Suppressor macrophage (primary cell): ENCODE measurements at regions not wholly inside any gene's neighbourhood (a gene's known extent, or its start where the extent isn't known, plus 50 kb on each side); places are given as distances from the start of the nearest gene placed in this dataset.

Source experiments
- DNase-seq, 4 experiments: peaks; one replicate each; pipeline ENCODE4 v3.0.0-alpha.2; 2020 to 2022

DNA sequence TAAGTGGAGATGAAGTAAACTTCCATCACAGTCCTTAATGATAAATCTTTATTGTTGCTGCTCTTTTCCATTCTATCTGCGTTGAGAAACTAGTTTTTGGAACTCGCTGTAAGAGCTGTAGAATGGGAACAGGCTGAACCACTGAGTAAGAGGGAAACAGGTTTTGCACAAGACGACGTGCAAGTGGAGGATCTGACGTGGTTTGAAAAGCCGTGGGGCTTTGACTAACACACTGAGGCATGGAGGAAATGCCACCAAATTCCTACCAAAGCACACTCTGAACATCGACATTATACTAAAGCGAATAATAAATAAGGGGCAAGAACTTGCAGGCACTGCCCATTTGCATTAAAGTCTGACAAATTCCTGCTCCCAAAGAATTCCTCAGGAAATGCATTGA, 160.6 kb downstream of the KLF6 start:
- no peak for DNase-seq

DNA sequence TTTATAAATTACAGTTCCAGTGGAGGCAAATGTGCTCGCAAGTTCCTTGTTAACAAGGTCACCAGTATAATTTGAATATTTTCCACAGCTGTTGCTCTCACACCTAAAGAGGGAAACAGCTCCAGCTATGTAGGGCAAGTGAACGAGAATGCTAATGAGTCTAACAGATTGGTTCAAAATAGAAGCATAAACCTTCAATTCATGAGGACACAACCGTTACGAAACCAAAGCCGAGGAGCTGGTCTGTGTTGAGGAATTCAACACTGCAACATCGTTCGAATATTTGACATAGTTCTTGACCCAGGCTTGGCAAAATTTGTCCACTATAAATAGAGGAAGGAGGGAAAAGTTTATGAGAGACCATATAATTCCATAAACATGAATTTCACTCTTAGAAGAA, 161.3 kb downstream of the KLF6 start:
- no peak for DNase-seq

DNA sequence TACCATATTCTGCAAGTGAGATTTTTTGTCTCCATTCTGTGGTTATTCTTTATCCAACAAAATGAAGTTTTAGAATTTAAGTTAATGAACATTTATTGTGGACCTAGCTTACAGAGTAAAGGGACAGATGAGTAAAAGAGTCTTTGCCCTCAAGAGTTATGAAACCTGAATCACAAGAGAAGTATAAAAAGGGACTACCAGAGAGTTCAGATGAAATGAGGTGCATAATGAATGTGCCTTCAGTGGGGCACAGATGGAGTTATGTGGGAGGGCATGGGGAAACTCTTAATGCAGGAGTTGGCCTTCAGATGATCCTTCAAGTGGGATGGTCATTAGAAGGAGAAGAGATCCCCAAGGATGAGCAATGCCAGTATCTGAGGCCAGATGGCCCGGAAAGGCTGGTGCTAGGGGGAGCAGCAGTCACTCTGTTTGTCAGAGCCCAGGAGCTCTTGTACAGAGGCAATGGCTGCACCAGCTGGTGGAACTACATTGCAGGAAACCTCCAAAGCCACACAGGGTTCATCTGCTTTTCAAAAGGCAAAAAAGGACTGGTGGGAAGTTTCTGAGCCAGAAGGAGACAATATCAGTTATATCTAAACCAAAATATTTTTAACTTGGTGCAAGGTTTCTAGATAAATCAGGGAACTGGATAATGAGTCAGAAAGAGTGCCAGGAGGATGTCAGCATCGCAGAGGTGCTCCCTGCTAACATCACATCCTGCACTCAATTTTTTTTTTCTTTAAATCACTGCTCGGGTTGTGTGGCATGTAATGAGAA, 162.0 kb downstream of the KLF6 start:
- no peak for DNase-seq

DNA sequence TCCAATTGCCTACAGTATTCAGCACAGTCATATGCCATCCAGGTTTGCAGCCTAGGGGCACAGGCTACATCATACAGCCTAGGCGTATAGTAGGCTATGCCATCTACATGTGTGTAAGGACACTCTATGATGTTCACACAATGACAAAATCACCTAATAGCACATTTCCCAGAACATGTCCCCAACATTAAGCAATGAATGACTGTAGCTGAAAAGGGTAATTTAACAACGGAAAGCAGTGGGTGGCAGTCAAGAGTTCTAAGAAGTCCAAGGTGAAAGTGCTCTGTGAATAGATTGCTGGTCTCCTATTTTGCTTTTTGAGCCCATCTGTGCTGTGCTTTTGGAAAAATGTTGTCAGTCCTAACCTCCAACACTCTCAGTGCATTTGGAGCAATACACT, 162.6 kb downstream of the KLF6 start:
- DNase-seq = no peak

DNA sequence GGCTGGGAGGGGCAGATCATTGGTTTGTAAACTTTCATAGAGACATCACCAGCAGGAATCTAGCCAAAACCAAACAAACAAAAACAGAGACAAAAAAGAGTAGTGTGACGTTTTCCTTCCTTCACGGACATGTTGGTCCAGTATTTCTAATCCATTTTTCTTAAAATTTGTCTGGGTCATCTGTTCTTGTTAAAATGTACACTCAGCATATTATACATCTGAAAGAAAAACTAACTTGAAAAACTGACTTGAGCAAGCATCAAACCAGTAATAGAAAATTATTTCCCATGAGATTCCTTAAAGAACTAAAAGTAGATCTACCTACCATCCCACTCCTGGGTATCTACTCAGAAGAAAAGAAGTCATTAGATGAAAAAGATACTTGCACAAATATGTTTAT, 164.2 kb downstream of the KLF6 start:
- no peak for DNase-seq

DNA sequence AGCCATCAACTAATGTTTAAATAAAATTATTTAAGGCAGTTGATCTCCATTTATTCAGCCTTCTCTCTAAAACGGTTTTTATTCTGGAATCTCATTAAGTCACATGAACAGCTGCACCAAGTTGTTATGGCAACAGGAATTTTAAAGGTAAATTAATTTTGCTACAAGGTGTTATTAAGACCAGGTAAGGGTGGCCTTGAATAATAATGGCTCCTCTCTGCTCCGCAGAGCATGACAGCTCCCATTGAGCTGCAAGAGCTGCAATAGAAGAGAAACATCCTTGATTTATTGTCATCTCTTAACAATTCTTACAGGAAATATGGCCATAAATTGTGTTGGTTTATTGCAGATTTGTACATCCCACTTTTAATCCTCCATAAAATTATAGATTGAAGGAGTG, 165.8 kb downstream of the KLF6 start:
- DNase-seq = no peak

DNA sequence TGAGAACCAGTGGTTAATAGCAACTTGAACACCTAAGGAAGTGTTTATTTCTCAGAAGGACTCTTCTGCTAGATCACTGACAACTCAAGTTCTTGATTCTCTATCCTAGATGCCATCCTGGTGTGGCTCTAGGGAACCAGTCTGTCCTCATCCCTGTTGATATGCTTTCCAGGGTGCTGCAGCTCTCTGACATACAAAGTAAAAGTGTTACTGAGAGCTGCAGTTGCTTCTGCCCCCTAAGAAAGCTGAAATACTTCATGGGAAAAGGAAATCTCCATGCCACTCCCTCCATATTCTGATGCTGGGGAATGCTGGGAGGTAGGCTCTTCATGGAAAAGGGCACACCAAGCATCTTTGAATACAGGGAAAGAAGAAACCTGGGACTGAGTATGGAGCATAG, 168.1 kb downstream of the KLF6 start:
- no peak for DNase-seq

DNA sequence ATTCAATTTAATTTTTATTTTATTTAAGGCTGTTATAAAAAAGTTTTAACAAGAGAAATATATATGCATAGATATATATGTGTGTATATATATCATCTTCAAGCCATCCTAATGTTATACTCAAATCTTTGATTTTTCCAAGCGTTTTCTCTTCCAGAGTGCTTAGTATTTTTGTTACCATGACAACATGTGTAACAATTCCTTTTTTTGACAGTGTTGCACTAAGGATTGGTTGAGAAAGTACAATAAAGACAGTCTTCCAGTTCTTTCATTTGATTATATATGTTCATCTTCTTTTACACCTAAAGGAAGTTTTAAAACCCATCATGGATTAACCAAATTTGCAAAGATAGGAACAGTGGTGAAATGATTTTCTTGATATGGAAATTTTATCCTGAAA, 171.7 kb downstream of the KLF6 start:
- DNase-seq = no peak

DNA sequence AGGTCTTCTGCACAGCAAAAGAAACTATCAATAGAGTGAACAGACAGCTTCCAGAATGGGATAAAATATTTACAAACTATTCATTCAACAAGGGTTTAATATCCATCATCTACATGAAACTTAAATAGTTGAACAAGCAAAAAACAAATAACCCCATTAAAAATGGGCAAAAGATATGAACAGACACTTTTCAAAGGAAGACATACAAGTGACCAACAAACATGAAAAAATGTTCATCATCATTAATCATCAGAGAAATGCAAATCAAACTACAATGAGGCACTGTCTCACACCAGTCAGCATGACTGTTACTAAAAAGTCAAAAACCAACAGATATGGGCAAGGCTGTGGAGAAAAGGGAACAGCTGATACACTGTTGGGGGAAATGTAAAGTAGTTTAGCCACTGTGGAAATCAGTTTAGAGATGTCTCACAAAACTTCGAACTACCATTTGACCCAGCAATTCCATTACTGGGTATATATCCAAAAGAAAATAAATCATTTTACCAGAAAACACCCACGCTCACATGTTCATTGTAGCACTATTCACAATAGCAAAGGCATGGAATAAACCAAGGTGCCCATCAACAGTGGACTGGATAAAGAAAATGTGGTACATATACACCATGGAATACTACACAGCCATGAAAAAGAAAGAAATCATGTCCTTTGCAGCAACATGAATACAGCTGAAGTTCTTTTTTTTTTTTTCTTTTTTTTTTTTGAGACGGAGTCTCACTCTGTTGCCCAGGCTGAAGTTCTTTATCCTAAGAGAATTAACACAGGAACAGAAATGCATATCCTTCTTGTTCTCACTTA, 172.6 kb downstream of the KLF6 start:
- DNase-seq = no peak

DNA sequence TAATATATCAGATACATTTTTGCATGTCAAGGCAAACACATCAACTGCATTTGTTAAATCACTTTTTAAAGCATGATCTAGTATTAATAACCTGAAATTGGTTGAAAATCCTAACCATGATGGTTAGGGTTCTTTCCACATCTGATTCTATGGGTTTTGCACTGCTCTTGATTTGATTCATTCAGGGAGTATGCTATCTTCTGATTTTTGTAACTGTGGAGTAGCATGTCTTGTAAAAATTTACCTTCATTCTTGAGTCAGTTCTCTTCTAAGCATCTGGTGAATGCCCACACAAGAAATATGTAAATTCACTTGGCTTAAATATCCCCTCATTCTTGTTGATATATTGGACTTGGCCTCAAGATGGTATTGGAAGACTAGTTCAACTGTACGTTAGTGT, 178.7 kb downstream of the KLF6 start:
- DNase-seq = no peak

DNA sequence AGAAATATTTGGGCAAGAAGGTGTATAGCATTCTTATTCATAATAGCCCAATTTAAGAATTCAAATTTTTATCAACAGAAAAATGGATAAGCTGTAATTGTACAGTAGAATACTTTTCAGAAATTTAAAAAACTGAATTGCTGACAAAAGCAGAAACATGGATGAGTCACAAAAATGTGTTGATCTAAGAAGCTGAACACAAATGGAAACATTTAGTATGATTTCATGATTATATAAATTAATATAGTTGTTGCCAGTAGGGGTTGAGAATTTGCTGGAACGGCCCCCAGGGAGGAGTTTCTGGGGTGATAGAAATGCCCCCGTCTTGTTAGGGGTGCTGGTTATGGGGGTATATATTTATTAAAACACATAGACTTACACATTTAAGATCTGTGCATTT, 179.1 kb downstream of the KLF6 start:
- peak in 2 of 4 experiments; percentile 3 to 18 for DNase-seq

DNA sequence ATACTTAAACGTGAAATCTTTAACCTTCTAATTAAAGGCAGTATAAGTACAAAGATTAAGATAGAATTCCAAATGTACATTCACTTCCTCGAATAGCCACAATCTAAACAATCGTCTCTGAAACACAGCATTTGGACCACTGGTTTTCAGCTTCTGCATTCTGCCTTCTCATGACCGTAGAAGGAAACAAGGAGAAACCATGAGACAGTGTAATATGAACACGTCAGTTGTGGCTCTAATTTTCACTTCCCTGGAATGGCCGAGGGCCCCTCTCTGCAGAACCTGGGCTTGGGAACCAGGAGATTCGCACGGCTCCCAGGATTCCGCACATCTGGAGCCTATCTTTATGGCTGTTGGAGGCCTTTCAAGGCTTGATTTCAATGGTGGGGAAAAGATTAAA, 189.3 kb downstream of the KLF6 start:
- DNase-seq = peak; percentile 33 to 74 (median 50)

DNA sequence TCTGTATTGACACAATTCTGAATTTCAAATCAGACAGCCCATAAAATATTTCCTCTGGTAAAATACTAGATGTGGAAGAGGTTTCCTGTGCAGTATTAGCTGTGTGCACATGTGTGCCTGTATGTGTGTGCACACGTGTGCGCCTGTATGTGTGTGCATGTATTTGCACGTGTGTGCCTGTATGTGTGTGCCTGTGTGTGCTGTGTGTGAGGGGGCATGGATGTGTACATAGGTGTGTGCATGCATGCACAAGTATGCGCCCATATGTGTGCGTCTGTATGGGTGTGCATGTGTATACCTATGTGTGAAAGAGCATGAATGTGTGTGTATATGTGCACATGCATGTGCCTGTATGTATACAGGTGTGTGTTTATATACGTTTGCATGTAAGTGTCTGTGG, 191.4 kb downstream of the KLF6 start:
- no peak for DNase-seq

DNA sequence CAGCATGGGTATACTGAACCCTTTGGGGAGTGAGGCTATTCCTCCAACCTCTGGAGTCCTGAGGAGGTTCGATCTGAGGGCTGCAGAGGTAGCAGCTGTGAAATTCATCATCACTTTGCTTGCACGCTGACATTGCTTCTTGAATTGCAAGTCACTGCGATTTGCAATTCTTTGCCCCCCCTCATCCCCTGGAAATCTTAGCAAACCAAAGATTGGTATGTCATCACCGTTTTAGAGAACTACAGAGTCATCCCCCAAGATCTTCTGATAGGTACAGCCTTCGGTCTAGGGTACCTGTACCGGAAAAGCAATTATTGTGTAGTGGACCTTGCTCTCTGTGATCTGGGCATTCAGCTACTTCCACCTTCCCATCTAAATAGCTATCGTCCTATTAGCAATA, 192.6 kb downstream of the KLF6 start:
- no peak for DNase-seq

DNA sequence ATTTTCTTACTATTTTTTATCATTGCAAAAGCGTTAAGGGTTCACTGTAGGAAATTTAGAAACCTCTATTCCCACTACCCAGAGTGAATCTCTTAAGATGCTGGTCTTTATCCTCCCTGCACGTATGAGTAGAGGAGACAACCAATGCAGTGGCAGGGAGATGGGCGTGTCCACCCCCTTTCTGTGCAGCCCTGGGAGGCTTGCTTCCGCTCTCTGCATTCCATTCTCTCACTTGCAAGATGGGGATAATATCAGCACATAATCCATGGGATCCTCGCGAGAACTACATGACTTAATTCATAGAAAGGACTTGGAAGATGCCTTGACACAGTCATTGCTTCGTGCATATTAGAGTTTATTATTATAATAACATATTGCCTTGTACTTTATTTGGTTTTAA, 196.2 kb downstream of the KLF6 start:
- no peak for DNase-seq

DNA sequence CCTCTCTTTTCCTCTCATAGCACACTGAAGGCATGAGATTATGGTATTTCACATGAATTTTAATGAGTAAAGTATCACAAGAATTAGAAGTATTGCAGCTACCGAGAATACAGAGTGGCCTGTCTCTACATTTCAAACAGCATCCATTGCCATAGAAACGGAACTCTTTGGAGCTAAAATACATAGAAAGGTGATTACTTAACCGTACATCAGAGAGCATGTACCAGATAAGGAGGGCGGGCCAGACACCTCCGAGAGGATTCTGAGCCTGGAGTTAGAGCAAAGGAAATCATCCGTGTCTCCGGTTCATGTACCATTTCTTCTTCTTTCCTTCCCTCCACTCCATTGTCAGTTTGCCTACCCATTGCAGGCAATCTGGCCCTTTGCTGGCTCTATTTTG, 196.7 kb downstream of the KLF6 start:
- no peak for DNase-seq

DNA sequence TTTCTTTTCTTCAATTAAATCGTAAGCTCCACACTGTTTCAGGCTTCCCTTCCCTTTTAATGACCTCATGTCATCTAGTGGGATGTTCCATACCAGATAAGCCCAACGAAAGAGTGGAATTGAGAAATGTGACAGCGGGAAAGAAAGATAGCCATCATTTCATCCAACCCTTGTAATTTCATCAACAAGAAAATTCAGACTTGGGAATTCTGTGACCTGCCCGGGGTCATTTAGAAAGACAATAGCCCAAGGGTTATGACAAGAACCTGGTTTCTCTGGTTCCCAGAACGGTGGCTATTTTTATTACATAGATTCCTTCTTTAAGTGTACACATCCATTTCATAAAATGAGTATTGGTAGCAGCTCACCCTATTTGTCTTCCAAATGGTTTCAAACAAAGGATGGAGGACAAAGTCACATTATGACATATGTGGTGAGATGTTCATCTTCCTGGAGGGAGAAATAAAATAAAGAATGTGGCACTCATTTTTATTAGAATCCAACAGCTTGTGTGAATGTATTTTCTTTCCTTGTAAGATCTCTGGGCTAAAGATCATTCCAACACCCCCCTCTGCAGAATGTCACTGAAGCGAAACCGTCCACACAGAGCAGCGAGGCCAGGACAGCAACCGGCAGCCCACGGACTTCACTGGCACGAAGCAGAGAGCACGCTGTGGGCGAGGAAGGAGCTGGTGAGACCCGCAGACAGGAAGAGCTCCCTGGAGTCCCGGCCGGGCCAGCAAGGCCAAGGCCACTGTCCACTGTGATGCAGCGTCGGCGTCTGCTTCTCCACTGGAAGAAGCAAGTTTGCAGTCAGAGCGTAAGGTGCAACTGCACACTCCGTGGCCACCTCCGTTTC, 199.9 kb downstream of the KLF6 start:
- no peak for DNase-seq

DNA sequence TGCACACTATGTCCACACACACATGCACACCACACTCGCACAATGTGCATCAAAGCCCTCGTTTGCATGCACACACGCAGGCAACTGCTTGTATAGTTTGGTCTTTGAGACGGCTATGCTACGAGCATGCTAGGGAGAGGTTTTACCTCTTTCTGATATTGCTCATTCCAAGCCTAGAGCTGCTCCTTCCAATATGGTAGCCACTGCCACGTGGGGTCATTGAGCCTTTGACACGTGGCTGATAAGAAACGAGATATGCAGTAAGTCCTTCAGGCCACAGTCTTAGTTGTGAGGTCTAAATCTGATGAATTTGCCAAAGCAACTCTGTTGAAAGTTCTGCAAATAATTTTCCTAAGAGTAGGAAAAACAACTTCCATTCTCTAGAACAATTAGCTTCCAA, 204.4 kb downstream of the KLF6 start:
- no peak for DNase-seq

DNA sequence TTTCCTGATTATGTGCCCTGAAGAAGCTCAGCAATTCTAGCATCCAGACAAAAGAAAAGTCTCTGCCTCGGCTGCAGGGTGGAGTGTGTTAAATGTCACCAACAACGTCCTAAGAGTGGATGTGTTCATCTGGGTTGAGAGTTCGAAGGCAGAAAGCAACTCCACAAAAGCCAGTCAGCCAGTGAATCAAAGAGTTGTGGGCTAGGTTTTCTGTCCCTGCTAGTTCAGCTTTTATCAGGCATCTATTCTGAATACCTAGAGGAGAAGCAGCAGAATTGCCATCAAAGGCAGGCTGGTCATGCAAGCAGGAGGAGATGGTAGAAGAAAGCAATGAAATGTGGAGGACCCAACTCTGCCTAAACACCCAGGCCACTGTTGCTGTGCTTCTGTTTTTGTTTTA, 205.2 kb downstream of the KLF6 start:
- DNase-seq = no peak

DNA sequence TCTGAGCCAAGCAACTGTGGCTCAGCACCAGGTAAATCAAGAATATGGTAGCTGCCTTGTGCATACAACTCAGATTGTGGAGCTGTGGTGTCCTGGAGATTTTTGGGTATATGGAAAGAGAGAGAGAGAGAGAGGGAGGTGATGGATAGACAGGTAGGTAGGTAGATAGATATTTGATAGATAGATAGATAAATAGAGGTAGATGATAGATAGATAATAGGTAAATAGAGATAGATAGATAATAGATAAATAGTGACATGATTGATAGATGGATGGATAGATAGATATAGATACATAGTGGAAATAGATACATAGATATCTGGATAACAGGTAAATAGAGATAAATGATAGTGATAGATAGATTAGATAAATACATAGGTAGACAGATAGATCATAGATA, 206.3 kb downstream of the KLF6 start:
- DNase-seq = no peak

DNA sequence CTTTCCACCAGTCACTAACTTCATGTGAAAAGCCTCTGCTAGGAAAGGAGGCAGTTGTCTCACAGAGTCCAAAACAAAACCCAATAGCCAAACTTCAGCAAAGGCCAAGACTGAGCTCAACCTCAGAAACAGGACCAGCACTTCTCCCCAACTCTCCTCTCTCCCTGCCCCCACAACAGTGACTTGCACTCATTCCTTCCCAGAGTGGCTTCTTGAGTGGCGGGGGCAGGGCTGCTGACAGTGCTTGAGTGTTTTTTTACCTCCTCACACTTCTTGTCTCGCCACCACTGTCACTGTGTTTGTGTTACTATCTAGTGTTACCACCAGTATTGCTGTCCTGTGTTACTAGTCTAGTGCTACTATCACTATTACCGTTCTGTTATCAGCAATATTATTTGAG, 206.8 kb downstream of the KLF6 start:
- no peak for DNase-seq

DNA sequence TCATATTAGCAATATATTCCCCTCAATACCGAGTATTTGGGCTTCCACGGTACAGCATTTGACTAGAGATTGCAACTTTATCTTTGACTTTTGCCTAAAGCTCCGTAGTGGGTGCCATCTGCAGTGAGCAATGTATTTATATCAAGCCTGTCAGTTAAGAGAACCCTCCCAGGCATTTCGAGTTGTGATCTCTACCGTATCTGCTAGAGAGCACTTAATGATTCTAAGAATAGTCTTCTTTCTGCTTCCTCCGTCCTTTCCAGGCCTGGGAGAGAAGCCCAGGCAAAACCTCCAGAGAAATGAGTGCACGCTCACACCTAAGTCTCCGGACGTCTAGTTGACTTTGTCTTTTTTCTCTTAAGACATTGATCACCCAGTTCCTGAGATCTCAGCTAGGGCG, 210.6 kb downstream of the KLF6 start:
- DNase-seq = no peak

DNA sequence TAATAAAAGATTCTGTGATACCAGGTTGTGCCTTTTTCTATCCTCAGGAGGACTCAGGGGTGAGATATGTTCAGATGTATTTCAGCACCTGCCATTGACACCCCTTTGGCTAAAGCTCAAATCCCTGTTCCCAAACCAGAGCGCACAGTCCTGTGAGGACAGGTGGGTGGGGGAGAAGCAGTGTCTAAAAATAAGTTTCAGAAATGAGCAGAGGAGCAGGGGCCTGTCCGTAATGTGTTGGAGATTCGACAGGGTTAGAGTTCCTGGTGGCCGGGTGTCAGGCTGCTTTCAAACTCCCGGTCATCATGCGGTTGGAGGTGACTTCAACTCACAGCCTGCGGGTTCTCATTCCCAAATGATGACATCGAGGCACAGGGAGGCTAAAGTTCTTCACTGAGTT, 211.5 kb downstream of the KLF6 start:
- DNase-seq = no peak
